WI38 (cell line): ENCODE measurements at regions not wholly inside any gene's neighbourhood (a gene's known extent, or its start where the extent isn't known, plus 50 kb on each side); places are given as distances from the start of the nearest gene placed in this dataset.

Experiments
- H3K4me3 ChIP-seq: 2 replicates; pipeline ENCODE4 v1.5.1; 2011; ENCODE audit warnings: low read depth, mild to moderate bottlenecking, control low read depth, low read length
- CTCF ChIP-seq: IDR thresholded peaks from 2 replicates; pipeline ENCODE4 v1.5.1; 2012; ENCODE audit warnings: low read depth, mild to moderate bottlenecking, control low read depth, low read length

GRCh38 chr9:23220171-23220570 is 605.9 kb downstream of the ELAVL2 start:
- no peak for TF ChIP-seq CTCF
- no peak overlapping the region for H3K4me3 ChIP-seq

GRCh38 chr9:23220957-23221356 is 605.1 kb downstream of the ELAVL2 start:
- H3K4me3 ChIP-seq = no peak overlapping the region
- no peak for TF ChIP-seq CTCF

- no peak for TF ChIP-seq CTCF
- H3K4me3 ChIP-seq = no peak overlapping the region
These were observed 596.1 kb downstream of the ELAVL2 start for GRCh38 chr9:23229890-23230317.

- H3K4me3 ChIP-seq = no peak overlapping the region
- TF ChIP-seq CTCF = no peak
These were observed 593.2 kb downstream of the ELAVL2 start for GRCh38 chr9:23232831-23233230.

- no peak overlapping the region for H3K4me3 ChIP-seq
- TF ChIP-seq CTCF = no peak
These were observed 582.5 kb downstream of the ELAVL2 start for GRCh38 chr9:23243523-23243922.

GRCh38 chr9:23245067-23245466 is 581.0 kb downstream of the ELAVL2 start:
- TF ChIP-seq CTCF = no peak
- H3K4me3 ChIP-seq = no peak overlapping the region

GRCh38 chr9:23254404-23255184 is 571.4 kb downstream of the ELAVL2 start:
- no peak for TF ChIP-seq CTCF
- no peak overlapping the region for H3K4me3 ChIP-seq
